PC-3 (cell line): ENCODE measurements at regions not wholly inside any gene's neighbourhood (a gene's known extent, or its start where the extent isn't known, plus 50 kb on each side); places are given as distances from the start of the nearest gene placed in this dataset.

Experiments
- ATAC-seq: fragments of 200-7000 bp; cut with Tn5 transposase; 2 replicates; pipeline ENCODE4 v1.9.1; 2020; ENCODE audit warnings: mild to moderate bottlenecking, moderate library complexity
- BruUV-seq: library from RNA; stranded (reverse); fragments of 400-500 nt; replicated peaks from 2 replicates; lab custom pipeline; 2021; lab: Mats Ljungman, UMichigan
- CTCF ChIA-PET: fragments of 300-600 bp; sonication (Branson Sonifier 250); formaldehyde crosslinking; loops from one replicate; lab custom pipeline; 2022; ENCODE audit warnings: antibody characterized with exemption; lab: Charles Lee
- POLR2A ChIA-PET: fragments of 300-600 bp; sonication (Branson Sonifier 250); formaldehyde crosslinking; loops from one replicate; lab custom pipeline; 2022; ENCODE audit warnings: antibody characterized with exemption; ENCODE audit not compliant: unreplicated experiment; lab: Charles Lee
- DNase-seq: peaks from one replicate; pipeline ENCODE4 v3.0.0-alpha.2; 2015
- H2AFZ ChIP-seq: fragments of 300-600 bp; sonication (generic); 2 replicates; pipeline ENCODE4 v1.6.0; 2016; ENCODE audit warnings: antibody characterized with exemption, low read length
- H3F3A ChIP-seq: fragments of 300-600 bp; sonication (generic); one replicate; pipeline ENCODE4 v1.6.0; 2017; ENCODE audit warnings: antibody characterized with exemption, low read length, control low read depth, mild to moderate bottlenecking; ENCODE audit not compliant: unreplicated experiment
- H3K27ac ChIP-seq: fragments of 300-600 bp; sonication (generic); 2 replicates; pipeline ENCODE4 v1.5.1; 2016; ENCODE audit warnings: mild to moderate bottlenecking, low read length
- H3K27me3 ChIP-seq: fragments of 300-600 bp; sonication (generic); 2 replicates; pipeline ENCODE4 v1.6.1; 2016; ENCODE audit warnings: low read length, mixed read lengths
- H3K36me3 ChIP-seq: fragments of 300-600 bp; sonication (generic); 2 replicates; pipeline ENCODE4 v1.6.1; 2016; ENCODE audit warnings: low read depth, mixed run types, low read length, mixed read lengths
- H3K4me1 ChIP-seq: fragments of 300-600 bp; sonication (generic); 2 replicates; pipeline ENCODE4 v1.5.1; 2016; ENCODE audit warnings: low read length; ENCODE audit not compliant: insufficient read depth
- H3K4me2 ChIP-seq: fragments of 300-600 bp; sonication (generic); 2 replicates; pipeline ENCODE4 v1.6.0; 2016; ENCODE audit warnings: low read length
- H3K4me3 ChIP-seq: fragments of 300-600 bp; sonication (generic); 2 replicates; pipeline ENCODE4 v1.5.1; 2016; ENCODE audit warnings: mild to moderate bottlenecking, low read length, mixed read lengths
- H3K79me2 ChIP-seq: fragments of 300-600 bp; sonication (generic); 2 replicates; pipeline ENCODE4 v1.6.1; 2017; ENCODE audit warnings: low read length, mixed read lengths
- H3K9ac ChIP-seq: fragments of 300-600 bp; sonication (generic); 2 replicates; pipeline ENCODE4 v1.6.0; 2016; ENCODE audit warnings: mild to moderate bottlenecking, low read length
- H3K9me2 ChIP-seq: fragments of 300-600 bp; sonication (generic); replicated peaks from 2 replicates; pipeline ENCODE4 v1.6.1; 2016; ENCODE audit warnings: mixed run types, low read length, mixed read lengths
- H3K9me3 ChIP-seq: fragments of 300-600 bp; sonication (generic); 2 replicates; pipeline ENCODE4 v1.6.1; 2016; ENCODE audit warnings: low read length, mixed read lengths
- H4K20me1 ChIP-seq: fragments of 300-600 bp; sonication (generic); 2 replicates; pipeline ENCODE4 v1.6.1; 2016; ENCODE audit warnings: low read length, mixed read lengths
- EZH2 ChIP-seq: fragments of 300-600 bp; sonication (generic); IDR thresholded peaks from one replicate; pipeline ENCODE4 v1.6.1; 2017; ENCODE audit warnings: antibody characterized with exemption, mild to moderate bottlenecking, low read length; ENCODE audit not compliant: unreplicated experiment
- EZH2phosphoT487 ChIP-seq: fragments of 300-600 bp; sonication (generic); IDR thresholded peaks from 2 replicates; pipeline ENCODE4 v1.6.1; 2018; ENCODE audit warnings: mild to moderate bottlenecking, antibody characterized with exemption, low read length, borderline replicate concordance
- intact Hi-C: fragments of 100-400 bp; cut with micrococcal nuclease; formaldehyde crosslinking; loops from 2 replicates; pipeline ENCODE4 v1.9.0; 2023
- TF ChIP-seq, protein P1 (sequence below): fragments of 300-600 bp; sonication (generic); conservative IDR thresholded peaks from 2 replicates; pipeline ENCODE4 v1.5.1; 2017; ENCODE audit warnings: antibody characterized with exemption, low read depth, mild to moderate bottlenecking, low read length

DNA sequence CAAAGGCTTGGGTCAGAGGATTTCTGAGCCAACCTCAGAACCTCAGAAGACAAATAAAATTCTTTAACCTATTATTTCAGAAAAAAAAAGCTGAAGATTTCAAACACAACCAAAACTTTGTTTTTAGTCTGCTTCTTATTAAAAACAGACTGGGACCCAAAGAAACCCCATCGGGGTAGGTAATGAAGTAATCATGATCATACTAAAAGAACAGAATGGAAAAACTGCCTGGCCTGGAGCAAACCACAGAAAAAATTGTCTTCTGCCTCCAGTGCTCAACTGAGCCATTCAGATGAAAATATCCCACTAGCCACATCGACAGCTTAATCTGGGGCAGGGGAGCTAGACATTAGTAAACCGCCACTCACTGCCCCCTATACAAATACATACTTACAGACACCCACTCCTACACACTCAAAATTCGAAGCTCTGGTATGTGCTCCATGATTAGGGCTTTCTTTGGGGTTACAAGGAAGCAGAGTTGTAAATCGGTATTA is 76.5 kb downstream of the SDC1 start:
- Histone ChIP-seq H3K36me3 (no peaks in the 10 kb centered on the region), H3K9ac (no peak overlapping the region), H3K4me3 (no peak overlapping the region), H3K4me2 (no peak overlapping the region), H2AFZ (peak overlapping the region; percentile 30; the same call in 1 of the 2 replicates), H3K27me3 (no peaks in the 10 kb centered on the region), H3K79me2 (no peaks in the 10 kb centered on the region), H3K27ac (no peak overlapping the region), H3F3A (no peaks in the 10 kb centered on the region), H3K4me1 (peaks cover 12% of the 10 kb centered on the region), H4K20me1 (no peaks in the 10 kb centered on the region), H3K9me2 (no peaks in the 10 kb centered on the region), H3K9me3 (no peaks in the 10 kb centered on the region)
- ChIA-PET CTCF (no interaction called here), POLR2A (no interaction called here)
- intact Hi-C loops: no loop called here
- ATAC-seq (no peak), DNase-seq (no peak)
- BruUV-seq: no TSS peak
- TF ChIP-seq, protein P1, sequence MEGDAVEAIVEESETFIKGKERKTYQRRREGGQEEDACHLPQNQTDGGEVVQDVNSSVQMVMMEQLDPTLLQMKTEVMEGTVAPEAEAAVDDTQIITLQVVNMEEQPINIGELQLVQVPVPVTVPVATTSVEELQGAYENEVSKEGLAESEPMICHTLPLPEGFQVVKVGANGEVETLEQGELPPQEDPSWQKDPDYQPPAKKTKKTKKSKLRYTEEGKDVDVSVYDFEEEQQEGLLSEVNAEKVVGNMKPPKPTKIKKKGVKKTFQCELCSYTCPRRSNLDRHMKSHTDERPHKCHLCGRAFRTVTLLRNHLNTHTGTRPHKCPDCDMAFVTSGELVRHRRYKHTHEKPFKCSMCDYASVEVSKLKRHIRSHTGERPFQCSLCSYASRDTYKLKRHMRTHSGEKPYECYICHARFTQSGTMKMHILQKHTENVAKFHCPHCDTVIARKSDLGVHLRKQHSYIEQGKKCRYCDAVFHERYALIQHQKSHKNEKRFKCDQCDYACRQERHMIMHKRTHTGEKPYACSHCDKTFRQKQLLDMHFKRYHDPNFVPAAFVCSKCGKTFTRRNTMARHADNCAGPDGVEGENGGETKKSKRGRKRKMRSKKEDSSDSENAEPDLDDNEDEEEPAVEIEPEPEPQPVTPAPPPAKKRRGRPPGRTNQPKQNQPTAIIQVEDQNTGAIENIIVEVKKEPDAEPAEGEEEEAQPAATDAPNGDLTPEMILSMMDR: no peak
- TF ChIP-seq EZH2phosphoT487: no peak
- TF ChIP-seq EZH2: no peak

DNA sequence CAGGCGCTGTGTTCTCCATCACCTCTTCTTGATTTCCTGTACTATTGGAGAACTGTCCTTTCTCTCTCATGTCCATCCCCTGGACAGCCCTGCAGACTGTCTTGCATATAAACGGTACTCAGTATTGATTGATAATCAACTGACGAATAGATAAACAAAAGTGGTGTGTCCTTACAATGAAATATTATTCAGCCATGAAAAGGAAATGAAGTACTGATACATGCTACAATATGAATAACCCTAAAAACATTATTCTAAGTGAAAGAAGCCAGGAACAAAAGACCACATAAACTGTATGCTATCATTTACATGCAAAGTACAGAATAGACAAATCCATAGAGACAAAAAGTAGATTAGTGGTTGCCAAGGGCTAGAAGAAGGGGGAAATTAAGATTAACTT is 77.6 kb downstream of the SDC1 start:
- Histone ChIP-seq H4K20me1 (no peaks in the 10 kb centered on the region), H3K36me3 (no peaks in the 10 kb centered on the region), H3F3A (no peaks in the 10 kb centered on the region), H3K4me3 (no peak overlapping the region), H3K9me3 (no peaks in the 10 kb centered on the region), H3K79me2 (no peaks in the 10 kb centered on the region), H3K4me1 (peaks cover 14% of the 10 kb centered on the region), H3K27me3 (no peaks in the 10 kb centered on the region), H3K9ac (no peak overlapping the region), H3K4me2 (no peak overlapping the region), H3K27ac (no peak overlapping the region), H2AFZ (no peak overlapping the region), H3K9me2 (no peaks in the 10 kb centered on the region)
- ATAC-seq (no peak), DNase-seq (no peak)
- intact Hi-C loops: no loop called here
- ChIA-PET POLR2A (no interaction called here), CTCF (no interaction called here)
- TF ChIP-seq, protein P1: no peak
- TF ChIP-seq EZH2phosphoT487: no peak
- TF ChIP-seq EZH2: no peak
- no TSS peak for BruUV-seq

DNA sequence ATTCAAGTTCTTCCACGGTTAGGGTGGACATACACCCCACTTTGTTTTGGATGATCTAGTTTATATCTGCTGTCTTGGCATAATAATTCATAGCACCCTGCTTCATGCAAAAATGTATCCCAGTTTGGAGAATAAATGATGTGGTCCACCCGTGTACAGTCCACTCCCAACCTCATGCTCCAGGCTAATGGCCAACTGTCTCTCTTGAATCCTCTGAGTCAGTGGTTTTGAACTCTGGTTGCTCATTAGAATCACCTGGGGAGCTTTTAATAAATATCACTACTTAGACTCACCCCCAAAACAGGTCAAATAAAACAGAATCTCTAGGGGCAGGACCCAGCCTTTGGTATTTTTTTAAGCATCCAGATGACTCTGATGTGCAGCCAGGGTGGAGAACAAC is 78.5 kb downstream of the SDC1 start:
- Histone ChIP-seq H3K4me2 (no peak overlapping the region), H3K4me1 (peaks cover 22% of the 10 kb centered on the region), H4K20me1 (no peaks in the 10 kb centered on the region), H3K9ac (no peak overlapping the region), H3F3A (no peaks in the 10 kb centered on the region), H3K9me3 (no peaks in the 10 kb centered on the region), H3K9me2 (no peaks in the 10 kb centered on the region), H3K27ac (no peak overlapping the region), H2AFZ (no peak overlapping the region), H3K27me3 (no peaks in the 10 kb centered on the region), H3K79me2 (no peaks in the 10 kb centered on the region), H3K36me3 (no peaks in the 10 kb centered on the region), H3K4me3 (no peak overlapping the region)
- CTCF ChIA-PET: interaction anchor here (0.6 kb wide), 1 partner anchor 181 kb away, joined by 3 read pairs; no protein-coding TSS in a partner anchor
- POLR2A ChIA-PET: no interaction called here
- BruUV-seq: no TSS peak
- intact Hi-C loops: no loop called here
- DNase-seq: no peak
- no peak for ATAC-seq
- TF ChIP-seq EZH2phosphoT487: no peak
- no peak for TF ChIP-seq EZH2
- TF ChIP-seq, protein P1: no peak
